H9 (cell line): ENCODE measurements at regions not wholly inside any gene's neighbourhood (a gene's known extent, or its start where the extent isn't known, plus 50 kb on each side); places are given as distances from the start of the nearest gene placed in this dataset.

Experiments
- DNase-seq: peaks from one replicate; pipeline ENCODE4 v3.0.0-alpha.2; 2017
- H2AFZ ChIP-seq: one replicate; pipeline ENCODE4 v1.6.1; 2013; ENCODE audit warnings: mild to moderate bottlenecking, low read length, control low read depth, moderate library complexity
- H2AK5ac ChIP-seq: 2 replicates; pipeline ENCODE4 v1.6.1; 2013; ENCODE audit warnings: low read length, control low read depth, mixed read lengths; ENCODE audit not compliant: insufficient read length
- H2BK120ac ChIP-seq: one replicate; pipeline ENCODE4 v1.6.1; 2013; ENCODE audit warnings: low read depth, mild to moderate bottlenecking, low read length, control low read depth, inconsistent platforms; ENCODE audit not compliant: poor library complexity, severe bottlenecking
- H2BK12ac ChIP-seq: 2 replicates; pipeline ENCODE4 v1.6.1; 2013; ENCODE audit warnings: low read length, control low read depth, mixed read lengths, low read depth; ENCODE audit not compliant: insufficient read length
- H2BK15ac ChIP-seq: 2 replicates; pipeline ENCODE4 v1.6.1; 2013; ENCODE audit warnings: low read depth, low read length, control low read depth
- H2BK20ac ChIP-seq: one replicate; pipeline ENCODE4 v1.6.1; 2013; ENCODE audit warnings: low read depth, mild to moderate bottlenecking, low read length, control low read depth, inconsistent platforms; ENCODE audit not compliant: poor library complexity, severe bottlenecking
- H2BK5ac ChIP-seq: 2 replicates; pipeline ENCODE4 v1.6.1; 2013; ENCODE audit warnings: low read length, control low read depth, mixed read lengths; ENCODE audit not compliant: insufficient read length
- H3K14ac ChIP-seq: 2 replicates; pipeline ENCODE4 v1.6.1; 2013; ENCODE audit warnings: low read length, control low read depth; ENCODE audit not compliant: insufficient read depth
- H3K18ac ChIP-seq: 2 replicates; pipeline ENCODE4 v1.6.1; 2013; ENCODE audit warnings: low read depth, mild to moderate bottlenecking, mixed read lengths, low read length, control low read depth; ENCODE audit not compliant: insufficient read length
- H3K23ac ChIP-seq: 2 replicates; pipeline ENCODE4 v1.6.1; 2013; ENCODE audit warnings: low read length, control low read depth, mixed read lengths, low read depth; ENCODE audit not compliant: insufficient read length
- H3K23me2 ChIP-seq: 2 replicates; pipeline ENCODE4 v1.6.1; 2013; ENCODE audit warnings: low read depth, mild to moderate bottlenecking, mixed read lengths, low read length, control low read depth; ENCODE audit not compliant: insufficient read length, poor library complexity, severe bottlenecking
- H3K27ac ChIP-seq: 2 replicates; pipeline ENCODE4 v1.5.1; 2013; ENCODE audit warnings: low read length, control low read depth, mixed read lengths, low read depth; ENCODE audit not compliant: insufficient read length
- H3K27me3 ChIP-seq: 2 replicates; pipeline ENCODE4 v1.6.1; 2013; ENCODE audit warnings: low read length, control low read depth, inconsistent platforms; ENCODE audit not compliant: insufficient read depth
- H3K4ac ChIP-seq: 2 replicates; pipeline ENCODE4 v1.6.1; 2013; ENCODE audit warnings: low read depth, mild to moderate bottlenecking, control low read depth, inconsistent platforms, low read length, moderate library complexity
- H3K4me1 ChIP-seq: 2 replicates; pipeline ENCODE4 v1.6.1; 2013; ENCODE audit warnings: low read length, control low read depth, inconsistent platforms; ENCODE audit not compliant: insufficient read depth
- H3K4me2 ChIP-seq: 2 replicates; pipeline ENCODE4 v1.6.1; 2013; ENCODE audit warnings: low read length, control low read depth, mixed read lengths; ENCODE audit not compliant: insufficient read length, insufficient read depth
- H3K56ac ChIP-seq: 2 replicates; pipeline ENCODE4 v1.6.1; 2013; ENCODE audit warnings: low read depth, mild to moderate bottlenecking, mixed read lengths, low read length, control low read depth; ENCODE audit not compliant: insufficient read length
- H3K79me1 ChIP-seq: 2 replicates; pipeline ENCODE4 v1.6.1; 2013; ENCODE audit warnings: low read depth, mild to moderate bottlenecking, moderate library complexity, low read length, control low read depth, inconsistent platforms; ENCODE audit not compliant: insufficient read depth, poor library complexity, severe bottlenecking
- H3K79me2 ChIP-seq: 2 replicates; pipeline ENCODE4 v1.6.1; 2013; ENCODE audit warnings: low read length, control low read depth, inconsistent platforms; ENCODE audit not compliant: insufficient read depth
- H3K9ac ChIP-seq: 2 replicates; pipeline ENCODE4 v1.6.1; 2013; ENCODE audit warnings: low read length, control low read depth, mixed read lengths; ENCODE audit not compliant: insufficient read length; ENCODE audit errors: extremely low read depth
- H3K9me3 ChIP-seq: one replicate; pipeline ENCODE4 v1.6.1; 2013; ENCODE audit warnings: low read depth, low read length, inconsistent platforms; ENCODE audit not compliant: control insufficient read depth
- H3T11ph ChIP-seq: one replicate; pipeline ENCODE4 v1.6.1; 2013; ENCODE audit warnings: mild to moderate bottlenecking, low read length, control low read depth, inconsistent platforms
- H4K20me1 ChIP-seq: one replicate; pipeline ENCODE4 v1.6.1; 2013; ENCODE audit not compliant: control insufficient read depth, insufficient read length, insufficient read depth
- H4K5ac ChIP-seq: 2 replicates; pipeline ENCODE4 v1.6.1; 2013; ENCODE audit warnings: low read depth, mild to moderate bottlenecking, mixed read lengths, low read length, control low read depth; ENCODE audit not compliant: insufficient read length
- H4K8ac ChIP-seq: replicated peaks from 2 replicates; pipeline ENCODE4 v1.6.1; 2013; ENCODE audit warnings: low read length, control low read depth, mixed read lengths, low read depth; ENCODE audit not compliant: insufficient read length
- H4K91ac ChIP-seq: 2 replicates; pipeline ENCODE4 v1.6.1; 2013; ENCODE audit warnings: low read depth, mild to moderate bottlenecking, moderate library complexity, mixed read lengths, low read length, control low read depth; ENCODE audit not compliant: insufficient read length
- H3K27ac Mint-ChIP-seq, 3 experiments: 2 replicates in 2 of 3; 3 replicates in 1 of 3; pipeline ENCODE4 v1.8.0; 2020 to 2021; ENCODE audit warnings: mixed read lengths in 3 of 3, mild to moderate bottlenecking in 1 of 3, moderate library complexity in 1 of 3
- H3K27me3 Mint-ChIP-seq: 2 replicates; pipeline ENCODE4 v1.8.0; 2021; ENCODE audit warnings: low read depth, mild to moderate bottlenecking, moderate library complexity, mixed read lengths
- H3K36me3 Mint-ChIP-seq, 3 experiments: 2 replicates in 2 of 3; 3 replicates in 1 of 3; pipeline ENCODE4 v1.8.0; 2020 to 2021; ENCODE audit warnings: low read depth in 3 of 3, mixed read lengths in 3 of 3; ENCODE audit not compliant: insufficient read depth in 1 of 3
- H3K4me1 Mint-ChIP-seq, 2 experiments: 2 replicates each; pipeline ENCODE4 v1.8.0; 2020; ENCODE audit warnings: mixed read lengths in 2 of 2
- H3K4me3 Mint-ChIP-seq, 2 experiments: 2 replicates in 1 of 2; 3 replicates in 1 of 2; pipeline ENCODE4 v1.8.0; 2020 to 2021; ENCODE audit warnings: mild to moderate bottlenecking in 2 of 2, mixed read lengths in 2 of 2, moderate library complexity in 1 of 2
- H3K9me3 Mint-ChIP-seq, 2 experiments: 2 replicates in 1 of 2; 3 replicates in 1 of 2; pipeline ENCODE4 v1.8.0; 2020; ENCODE audit warnings: mild to moderate bottlenecking in 2 of 2, mixed read lengths in 2 of 2, moderate library complexity in 1 of 2
- CTCF ChIP-seq: fragments of 200-600 bp; sonication (generic); conservative IDR thresholded peaks from 3 replicates; pipeline ENCODE4 v1.8.0; 2021; ENCODE audit warnings: antibody characterized with exemption, mild to moderate bottlenecking
- WGBS: extraction: QIAGEN DNeasy Blood & Tissue Kit; methylation state at CpG from one replicate; pipeline ENCODE4 v1.1.7; 2013; ENCODE audit warnings: missing lambda C conversion rate, low lambda C conversion rate, mixed read lengths; ENCODE audit not compliant: insufficient read length; ENCODE audit errors: extremely low coverage; 5-methylcytosine and 5-hydroxymethylcytosine counted together

GRCh38 chr12:131229426-131230339, 276.0 kb downstream of the ADGRD1 start:
- peak overlapping the region; percentile 77 to 98 (median 94) for H3K27ac Mint-ChIP-seq
- H4K20me1 ChIP-seq: no peaks in the 10 kb centered on the region
- H2BK12ac ChIP-seq: no peak overlapping the region
- H3K27me3 Mint-ChIP-seq: peaks cover 4% of the 10 kb centered on the region; the same call in 1 of the 2 replicates
- no peak overlapping the region for H3T11ph ChIP-seq
- TF ChIP-seq CTCF: peak; percentile 54
- H3K9ac ChIP-seq: no peak overlapping the region
- H3K79me2 ChIP-seq: no peaks in the 10 kb centered on the region
- H3K79me1 ChIP-seq: no peaks in the 10 kb centered on the region
- no peaks in the 10 kb centered on the region for H3K27me3 ChIP-seq
- no peak overlapping the region for H3K18ac ChIP-seq
- no peaks in the 10 kb centered on the region for H3K9me3 ChIP-seq
- H3K23ac ChIP-seq: no peak overlapping the region
- no peak overlapping the region for H4K8ac ChIP-seq
- peak overlapping the region in 1 of 2 experiments; percentile 71; a peak in 4 of 5 replicates for H3K4me3 Mint-ChIP-seq
- peak overlapping the region; percentile 63 for H2AFZ ChIP-seq
- H3K4me2 ChIP-seq: peak overlapping the region; percentile 6
- H2BK120ac ChIP-seq: no peak overlapping the region
- no peak overlapping the region for H3K56ac ChIP-seq
- H4K91ac ChIP-seq: no peak overlapping the region
- H2BK15ac ChIP-seq: no peak overlapping the region
- H3K4me1 Mint-ChIP-seq: peaks cover 31 to 36% of the 10 kb centered on the region in 2 experiments
- peaks cover 4 to 9% (median 7%) of the 10 kb centered on the region in 3 experiments; a peak in 6 of 7 replicates for H3K36me3 Mint-ChIP-seq
- peaks cover 8 to 13% of the 10 kb centered on the region in 2 experiments for H3K9me3 Mint-ChIP-seq
- H2BK20ac ChIP-seq: no peak overlapping the region
- H3K4me1 ChIP-seq: peaks cover 3% of the 10 kb centered on the region
- peak overlapping the region; percentile 67; the same call in 1 of the 2 replicates for H3K14ac ChIP-seq
- no CpG with 5 or more reads among the region's 17 CpGs for WGBS
- no peak overlapping the region for H2AK5ac ChIP-seq
- H2BK5ac ChIP-seq: no peak overlapping the region
- H3K23me2 ChIP-seq: no peaks in the 10 kb centered on the region
- no peak overlapping the region for H3K27ac ChIP-seq
- DNase-seq: peak; percentile 87
- H4K5ac ChIP-seq: no peak overlapping the region
- no peak overlapping the region for H3K4ac ChIP-seq
